ENCODE measurements at regions not wholly inside any gene's neighbourhood (a gene's known extent, or its start where the extent isn't known, plus 50 kb on each side); places are given as distances from the start of the nearest gene placed in this dataset.

- H3K4me3 ChIP-seq (ENCODE audit: low read length): no peak overlapping the region
- no peak for DNase-seq (ENCODE audit: low read depth)
- TF ChIP-seq CTCF (conservative IDR thresholded peaks at IDR 0.05; ENCODE audit: low read depth, low read length): no peak
Observed at GRCh38 chr1:187283984-187284383, 455.2 kb downstream of the PLA2G4A start.

- DNase-seq (ENCODE audit: low read depth): no peak
- H3K4me3 ChIP-seq (ENCODE audit: low read length): no peak overlapping the region
- TF ChIP-seq CTCF (conservative IDR thresholded peaks at IDR 0.05; ENCODE audit: low read depth, low read length): no peak
Observed at GRCh38 chr1:187294421-187295201, 465.9 kb downstream of the PLA2G4A start.

- DNase-seq (ENCODE audit: low read depth): no peak
- no peak for TF ChIP-seq CTCF (conservative IDR thresholded peaks at IDR 0.05; ENCODE audit: low read depth, low read length)
- no peak overlapping the region for H3K4me3 ChIP-seq (ENCODE audit: low read length)
Observed at GRCh38 chr1:187300081-187300480, 471.3 kb downstream of the PLA2G4A start.

GRCh38 chr1:187306710-187307415, 478.1 kb downstream of the PLA2G4A start:
- TF ChIP-seq CTCF (conservative IDR thresholded peaks at IDR 0.05; ENCODE audit: low read depth, low read length): no peak
- DNase-seq (ENCODE audit: low read depth): no peak
- no peak overlapping the region for H3K4me3 ChIP-seq (ENCODE audit: low read length)

- no peak for TF ChIP-seq CTCF (conservative IDR thresholded peaks at IDR 0.05; ENCODE audit: low read depth, low read length)
- no peak overlapping the region for H3K4me3 ChIP-seq (ENCODE audit: low read length)
- no peak for DNase-seq (ENCODE audit: low read depth)
Observed at GRCh38 chr1:187310038-187310631, 481.4 kb downstream of the PLA2G4A start.

GRCh38 chr1:187313115-187313514, 484.4 kb downstream of the PLA2G4A start:
- DNase-seq (ENCODE audit: low read depth): no peak
- no peak for TF ChIP-seq CTCF (conservative IDR thresholded peaks at IDR 0.05; ENCODE audit: low read depth, low read length)
- H3K4me3 ChIP-seq (ENCODE audit: low read length): no peak overlapping the region

Data from retinal pigment epithelial cell (primary cell).